Stimulated activated CD4-positive, alpha-beta T cell treated with anti-CD3 and anti-CD28 coated beads, Interleukin-15, amount 100 ng/mL, for 48 hours (primary cell): ENCODE measurements at regions not wholly inside any gene's neighbourhood (a gene's known extent, or its start where the extent isn't known, plus 50 kb on each side); places are given as distances from the start of the nearest gene placed in this dataset.

Source experiments
- DNase-seq, 2 donors: peaks; one replicate each; pipeline ENCODE4 v3.0.0-alpha.2; 2020; ENCODE audit warnings: low read depth in 2 of 2

DNA sequence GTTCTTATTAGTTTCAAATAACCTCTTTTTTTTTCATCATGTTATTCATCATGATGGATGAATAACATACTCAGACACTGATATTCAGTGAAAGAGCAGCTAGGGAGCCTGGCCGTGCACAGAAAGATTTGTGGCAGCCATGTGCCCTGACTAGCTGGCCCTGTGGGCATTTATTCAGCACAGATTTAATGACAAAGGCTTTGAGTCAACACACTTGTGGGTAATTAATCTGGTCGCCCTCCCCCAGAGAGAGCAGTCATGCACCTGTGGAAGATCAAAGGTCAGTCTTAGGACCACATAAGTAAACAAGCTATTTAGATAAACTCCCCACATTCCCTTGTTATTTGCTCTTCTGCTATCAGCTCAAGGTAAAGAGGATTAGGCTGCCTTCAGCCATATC is 153.2 kb upstream of the HMCN1 start:
- DNase-seq: no peak

DNA sequence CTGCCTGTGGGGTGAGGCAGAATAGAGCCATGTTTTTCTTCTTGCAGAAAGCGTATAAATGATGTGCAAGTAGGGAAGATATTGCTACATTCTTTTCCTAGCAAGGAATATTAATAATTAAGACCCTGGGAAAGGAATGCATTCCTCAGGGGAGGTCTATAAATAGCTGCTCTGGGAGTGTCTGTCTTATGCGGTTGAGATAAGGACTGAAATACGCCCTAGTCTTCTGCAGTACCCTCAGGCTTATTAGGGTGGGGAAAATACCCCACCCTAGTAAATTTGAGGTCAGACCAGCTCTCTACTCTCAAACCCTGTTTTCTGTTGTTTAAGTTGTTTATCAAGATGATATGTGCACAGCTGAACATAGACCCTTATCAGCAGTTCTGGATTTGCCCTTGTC is 155.9 kb upstream of the HMCN1 start:
- no peak for DNase-seq

DNA sequence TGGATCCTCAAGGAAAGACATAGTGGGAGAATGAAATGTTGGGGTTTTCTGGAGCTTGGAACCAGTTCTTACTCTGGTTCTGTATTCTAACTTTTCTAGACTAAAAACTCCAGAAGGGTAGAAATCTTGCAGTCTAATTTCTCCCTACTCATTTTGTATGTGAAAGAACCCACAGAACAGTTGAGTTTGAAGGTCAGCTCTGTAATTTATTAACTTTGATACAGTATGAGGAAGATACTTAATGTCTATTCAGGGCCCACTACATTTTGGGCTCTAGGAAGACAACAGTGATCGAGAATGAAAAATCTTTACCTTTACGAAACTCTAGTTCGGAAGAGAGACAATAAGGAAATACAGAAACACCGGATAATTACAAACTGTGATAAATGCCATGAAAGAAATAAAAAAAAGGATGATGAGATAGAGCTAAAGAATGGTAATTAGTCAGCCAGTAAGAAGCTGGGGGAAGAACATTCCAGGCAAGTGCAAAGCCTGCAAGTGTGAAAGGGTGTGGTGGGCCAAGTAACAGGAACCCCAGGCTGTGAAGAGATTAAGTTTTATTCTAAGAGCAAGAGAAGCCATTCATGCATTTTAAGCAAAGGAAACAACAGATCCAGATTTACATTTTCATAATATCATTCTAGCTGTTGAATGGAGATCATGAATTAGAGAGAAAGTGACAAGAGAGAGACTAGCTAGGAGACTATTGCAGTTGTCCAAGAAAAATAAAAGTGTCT is 159.9 kb upstream of the HMCN1 start:
- DNase-seq: no peak

DNA sequence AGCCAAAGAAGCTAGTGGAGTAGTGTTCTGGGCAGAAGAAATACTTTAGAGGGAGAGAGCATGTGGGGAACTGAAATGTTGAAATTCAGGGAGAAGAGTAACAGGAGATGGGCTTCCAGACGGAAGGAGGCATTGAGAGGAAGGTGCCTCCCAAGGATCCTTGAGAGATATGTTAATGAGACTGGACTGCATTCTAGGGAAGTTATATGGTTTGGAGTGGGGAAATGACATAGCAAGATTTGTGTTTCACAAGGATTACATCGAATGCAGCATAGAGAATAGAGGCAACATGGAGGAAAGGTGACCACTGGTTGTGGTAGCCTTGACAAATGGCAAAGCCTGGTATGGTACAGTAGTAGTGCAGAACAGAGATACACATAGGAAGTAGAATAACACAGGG is 160.5 kb upstream of the HMCN1 start:
- no peak for DNase-seq

DNA sequence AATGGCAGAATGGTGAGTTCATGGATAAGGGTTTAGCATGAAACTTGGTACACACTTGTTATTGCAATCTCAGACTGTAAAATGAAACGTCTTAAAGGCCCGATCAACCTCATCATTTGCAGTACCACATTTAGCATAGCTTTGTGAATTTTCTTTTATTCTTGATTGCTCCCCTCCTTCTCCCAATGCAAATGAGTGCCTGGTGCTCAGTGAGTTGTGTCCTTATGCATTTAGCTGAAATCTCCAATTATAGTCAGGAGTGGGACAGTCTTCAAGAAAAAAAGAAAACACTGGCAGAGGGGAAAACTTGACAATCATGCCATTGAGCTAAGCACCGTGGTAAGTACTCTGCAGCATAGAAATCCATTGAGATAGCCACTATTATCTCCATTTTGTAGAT is 161.0 kb upstream of the HMCN1 start:
- DNase-seq: no peak

DNA sequence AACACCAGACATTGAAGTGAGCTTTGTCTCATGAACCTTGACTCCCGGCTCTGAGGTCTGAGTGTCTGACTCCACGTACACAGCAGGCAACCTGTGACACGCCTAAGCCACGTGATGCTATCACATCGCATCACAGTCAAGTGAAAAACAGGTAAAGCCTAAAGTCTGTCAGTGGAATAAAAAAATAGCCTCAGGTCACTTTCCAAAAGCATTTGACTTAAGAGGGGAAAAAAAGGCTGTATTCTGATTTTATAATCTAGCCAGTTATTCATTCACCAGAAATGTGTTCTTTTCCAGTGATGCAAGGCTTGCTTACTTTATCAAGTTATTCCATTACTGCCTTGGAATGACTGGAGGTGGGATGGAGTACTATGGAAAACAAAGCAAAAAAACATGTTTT is 163.2 kb upstream of the HMCN1 start:
- DNase-seq: no peak

DNA sequence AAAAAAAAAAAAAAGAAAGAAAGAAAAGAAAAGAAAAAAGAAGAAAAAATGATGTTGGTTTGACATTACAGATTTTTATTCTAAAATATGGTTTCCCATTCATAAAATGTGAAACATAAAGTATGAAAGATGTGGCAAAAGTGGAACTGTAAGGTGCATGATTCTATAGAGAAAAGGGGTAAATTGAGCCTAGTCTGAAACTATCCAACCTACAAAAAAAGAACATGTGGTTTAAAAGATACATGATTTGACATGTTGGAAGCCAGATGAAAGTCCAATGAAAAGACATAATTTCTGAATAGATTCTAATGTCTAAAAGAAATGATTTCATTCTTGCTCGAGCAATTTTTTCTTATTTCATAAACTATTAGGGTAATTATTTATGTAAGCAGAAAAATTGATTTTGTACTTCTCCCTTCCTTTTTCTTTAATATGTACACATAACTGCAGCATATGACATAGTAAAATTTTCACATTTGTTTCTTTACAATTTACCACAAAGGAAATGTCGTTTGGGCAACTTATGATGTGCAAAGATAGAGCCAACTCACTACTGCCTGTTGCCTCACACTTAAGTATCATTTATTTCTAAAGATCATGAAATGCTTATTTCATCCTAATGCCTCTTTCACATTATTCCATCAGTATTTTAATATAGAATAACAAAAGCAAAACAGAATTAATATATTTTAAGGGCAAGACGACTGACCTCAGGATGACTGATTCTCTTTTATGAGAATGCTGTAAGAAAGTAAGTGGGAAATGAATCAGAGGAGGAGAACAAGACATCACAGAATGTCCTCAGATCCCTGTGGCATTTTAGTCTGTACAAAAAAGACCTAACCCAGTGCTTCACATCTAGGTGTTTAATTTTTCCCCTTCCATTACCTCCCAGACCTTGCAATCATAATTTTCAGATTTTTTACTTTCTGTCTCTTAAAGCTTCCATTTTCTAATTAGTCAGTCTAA is 165.8 kb upstream of the HMCN1 start:
- DNase-seq: no peak

DNA sequence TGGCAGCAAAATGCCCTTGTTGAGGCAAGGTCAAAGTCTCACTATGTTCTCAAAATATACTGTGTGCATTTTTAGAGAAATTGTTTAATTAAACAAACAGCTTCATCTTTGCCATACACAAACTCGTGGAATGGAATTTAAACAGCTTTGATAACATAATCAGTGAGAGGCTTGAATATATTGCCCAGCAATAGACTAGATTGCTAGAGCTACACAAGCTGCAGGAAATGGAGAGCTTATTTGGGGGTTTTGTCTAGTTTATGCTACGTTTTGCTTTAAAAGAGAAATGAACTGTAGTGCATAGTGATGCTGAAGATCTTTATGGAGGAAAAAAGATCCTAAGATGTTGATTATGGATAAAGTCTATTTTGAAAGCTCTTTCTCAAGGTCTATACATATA is 166.8 kb upstream of the HMCN1 start:
- DNase-seq: no peak

DNA sequence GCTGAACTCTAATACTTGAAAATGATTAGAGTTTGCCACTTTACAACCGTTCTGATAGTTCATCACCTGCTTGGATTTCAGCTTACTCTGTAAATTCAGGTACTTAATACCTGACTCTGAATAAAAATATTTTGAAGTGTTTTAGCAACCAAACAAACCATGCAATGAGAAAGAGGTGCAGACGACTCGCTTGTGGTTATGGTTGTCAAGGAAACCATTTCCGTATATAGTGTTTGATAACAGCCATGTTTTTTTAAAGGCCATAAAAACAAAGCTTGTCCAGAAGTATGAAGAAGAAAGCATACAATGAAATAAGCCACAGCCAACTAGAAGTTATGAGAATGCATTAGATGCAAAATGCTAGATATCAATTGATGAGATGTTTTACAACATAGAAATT is 167.2 kb upstream of the HMCN1 start:
- DNase-seq: no peak

DNA sequence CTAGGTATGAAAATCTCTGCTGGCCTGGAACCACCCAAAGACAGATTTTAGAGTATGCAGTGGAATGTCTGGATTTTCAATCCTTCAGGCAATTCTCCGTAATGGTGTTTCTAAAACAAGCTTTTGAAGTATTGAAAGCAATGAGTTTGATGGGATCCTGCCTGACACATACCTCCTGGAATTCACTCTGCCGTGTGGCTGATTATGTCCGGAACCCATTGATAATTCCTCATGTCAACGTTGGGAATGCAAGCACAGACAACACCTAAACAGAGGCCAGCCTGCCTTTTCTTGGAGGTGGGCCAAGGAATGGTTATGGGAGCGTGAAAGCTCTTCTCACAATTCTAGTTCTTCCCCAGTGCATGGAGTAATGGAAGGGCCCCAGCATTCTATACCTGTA is 168.9 kb upstream of the HMCN1 start:
- no peak for DNase-seq

DNA sequence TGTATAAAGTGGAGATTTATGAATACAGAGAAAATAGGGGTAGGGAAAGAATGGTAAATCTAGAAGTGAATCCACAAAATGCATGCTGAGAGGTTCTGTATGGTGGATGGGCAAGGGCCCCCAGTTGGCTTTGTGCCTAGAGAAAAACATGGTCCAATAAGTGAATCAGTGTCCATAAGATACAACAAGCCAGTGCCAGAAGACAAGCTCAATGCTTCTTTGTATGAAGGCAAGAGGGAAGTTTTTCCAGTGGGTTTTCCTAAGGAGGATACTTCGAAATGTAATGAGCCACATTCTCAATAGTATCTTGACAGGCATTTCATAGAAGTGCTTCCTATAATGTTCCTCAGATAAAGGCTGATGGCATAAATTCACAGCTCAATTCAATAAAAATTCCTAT is 169.4 kb upstream of the HMCN1 start:
- DNase-seq: no peak

DNA sequence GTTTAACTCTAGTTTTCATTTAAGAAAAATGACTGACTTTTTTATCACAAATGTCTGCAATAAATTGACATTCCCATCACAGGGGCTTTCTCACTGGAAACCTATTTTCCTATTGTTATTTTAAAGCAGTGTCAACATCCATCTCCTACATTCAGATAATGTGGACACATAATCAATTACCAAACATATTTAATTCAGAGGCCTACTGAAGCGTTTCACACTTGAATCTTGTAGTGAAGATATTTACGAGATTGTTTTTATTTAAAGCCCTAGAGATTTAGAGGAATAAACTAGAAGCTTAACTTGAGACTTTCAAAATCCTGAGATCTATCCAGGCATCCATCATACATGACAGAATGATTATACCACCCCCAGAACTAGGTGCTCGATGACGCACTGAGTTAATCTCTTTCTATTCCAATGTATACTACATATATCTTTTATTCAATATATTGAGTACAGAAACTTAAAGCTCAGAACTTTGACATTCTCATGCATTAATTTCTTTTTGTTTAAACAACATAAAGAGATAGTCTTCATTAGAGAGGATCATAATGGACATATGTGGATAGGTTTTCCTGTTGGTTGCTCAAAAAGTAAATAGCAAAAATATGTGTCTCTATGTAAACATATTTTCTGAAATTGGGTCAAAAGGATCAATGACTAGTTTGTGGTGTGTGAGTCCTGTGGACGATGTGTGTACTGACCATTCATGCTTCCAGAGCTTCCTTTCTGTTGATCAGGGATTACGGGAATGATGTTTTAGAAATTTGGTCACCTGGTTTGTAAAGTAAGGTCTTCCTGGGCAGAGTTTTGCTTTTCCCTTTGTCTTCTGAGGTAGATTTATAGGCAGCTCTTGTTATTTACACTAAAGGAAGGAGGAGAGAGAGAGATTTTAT is 171.5 kb upstream of the HMCN1 start:
- no peak for DNase-seq

DNA sequence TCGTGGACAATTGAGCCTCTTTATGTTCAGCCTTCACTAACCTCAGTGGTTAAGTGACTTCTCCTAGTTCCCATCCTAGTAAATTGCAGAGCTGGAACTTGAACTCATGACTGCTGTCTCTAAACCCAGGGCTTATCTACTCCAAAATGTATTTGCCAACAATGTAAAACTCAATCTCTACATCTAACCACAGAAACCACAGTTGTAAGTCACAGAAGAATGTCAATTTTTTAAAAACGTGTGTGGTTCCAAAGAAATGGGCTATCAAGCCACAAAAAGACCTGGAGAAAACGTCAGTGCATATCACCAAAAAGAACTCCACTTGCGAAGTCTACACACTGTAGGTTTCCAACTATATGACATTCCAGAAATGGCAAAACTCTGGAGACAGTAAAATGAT is 172.6 kb upstream of the HMCN1 start:
- DNase-seq: no peak

DNA sequence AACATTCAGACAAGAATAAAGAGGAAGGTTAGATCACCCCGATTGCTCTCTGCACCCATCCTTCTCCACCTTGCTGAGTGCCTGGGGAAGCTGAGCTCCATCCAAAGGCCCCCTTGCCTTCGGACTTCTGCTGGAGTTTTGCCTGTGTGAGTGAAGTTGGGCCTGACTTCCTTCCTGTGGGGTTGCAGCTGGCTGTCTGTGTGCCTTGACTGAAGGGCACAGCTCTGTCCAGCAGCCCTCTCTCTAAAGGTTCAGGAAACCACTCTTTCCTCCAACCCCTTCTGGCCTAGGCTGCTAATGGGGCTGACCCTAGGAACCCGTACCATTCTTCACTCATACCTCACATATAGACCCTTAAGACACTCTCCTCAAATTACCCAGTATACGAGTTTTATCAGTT is 173.4 kb upstream of the HMCN1 start:
- DNase-seq: no peak

DNA sequence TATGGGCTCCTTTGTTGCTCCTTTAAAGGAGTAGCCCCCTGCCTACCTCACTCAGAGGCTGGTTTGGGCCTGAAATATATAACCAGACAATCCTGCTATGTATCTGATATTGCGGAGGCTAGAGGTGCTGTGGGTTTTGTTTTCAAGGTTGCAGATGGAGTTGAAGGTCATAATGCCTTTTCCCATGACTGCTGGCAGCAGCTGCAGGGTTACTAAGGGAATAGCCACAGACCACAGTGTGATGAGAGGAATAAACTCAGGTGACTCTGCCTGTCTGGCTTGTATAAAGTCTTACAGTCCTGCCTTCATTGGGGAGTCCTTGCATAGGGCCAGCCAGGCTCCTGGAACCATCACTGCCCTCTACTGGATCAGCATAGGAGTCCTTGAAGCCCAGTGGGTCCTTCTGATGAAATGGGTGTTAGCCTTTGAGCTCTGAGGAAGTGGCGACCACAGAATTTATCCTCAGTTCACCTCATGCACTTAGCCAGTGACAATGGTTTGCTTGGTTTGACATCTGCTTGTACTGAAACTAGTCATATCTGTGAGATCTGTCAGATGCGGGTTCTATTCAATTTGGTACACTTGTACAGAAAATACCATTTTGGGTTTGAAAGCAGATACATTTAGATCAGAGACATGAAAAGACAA is 174.4 kb upstream of the HMCN1 start:
- peak; percentile 35 to 43 for DNase-seq

DNA sequence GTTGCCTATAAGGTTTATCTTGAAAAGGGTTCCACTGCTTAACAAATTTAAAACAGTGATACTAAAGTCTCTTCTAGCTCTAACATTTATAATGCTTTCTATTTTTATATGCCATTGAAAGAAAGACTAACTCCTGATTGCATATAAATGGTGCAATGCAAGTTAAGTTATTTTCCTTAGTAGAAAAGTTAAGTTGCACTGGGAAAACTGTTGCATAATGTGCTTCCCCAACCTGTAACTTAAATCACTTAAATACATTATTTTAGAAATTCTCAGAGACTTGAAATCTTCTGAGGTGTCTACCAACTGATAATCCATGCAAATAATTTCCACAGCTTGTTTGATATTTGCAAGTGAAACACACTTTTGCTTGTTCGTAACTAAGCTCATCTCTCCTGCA is 175.0 kb upstream of the HMCN1 start:
- no peak for DNase-seq

DNA sequence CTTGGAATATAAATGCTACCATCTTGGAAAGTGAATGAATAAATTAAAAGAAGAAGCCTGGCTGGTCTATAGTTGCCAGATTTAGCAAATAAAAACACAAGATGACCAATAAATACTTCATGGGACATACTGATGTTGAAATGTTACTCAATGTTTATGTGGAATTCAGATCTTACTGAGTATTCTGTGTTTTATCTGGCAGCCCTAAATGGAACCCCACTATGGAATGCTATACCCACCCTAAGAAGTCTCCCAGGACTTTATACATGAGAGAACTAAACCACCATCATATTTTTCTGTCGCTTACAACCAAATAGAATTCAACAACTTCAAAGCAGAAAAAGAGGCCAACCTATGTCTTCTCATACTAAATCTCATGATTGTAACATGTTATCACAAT is 177.6 kb upstream of the HMCN1 start:
- no peak for DNase-seq

DNA sequence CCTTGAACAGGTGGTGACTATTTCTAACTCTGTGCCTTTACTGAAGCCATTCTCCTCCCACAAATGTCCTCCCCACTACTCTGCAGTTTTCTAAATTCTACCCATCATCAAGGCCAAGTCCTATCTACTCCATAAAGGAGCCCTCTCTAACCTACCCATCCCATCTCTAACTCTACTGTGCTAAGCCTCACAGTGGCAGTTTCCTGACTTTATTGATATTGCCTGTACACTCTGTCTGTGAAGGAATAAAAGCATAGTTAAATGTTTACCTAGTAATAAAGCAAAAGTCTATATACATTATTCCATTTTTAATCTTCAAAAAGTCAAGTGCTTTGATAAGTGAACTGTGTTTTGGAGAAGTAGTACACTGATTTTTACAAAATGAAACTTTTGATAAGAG is 178.4 kb upstream of the HMCN1 start:
- no peak for DNase-seq

DNA sequence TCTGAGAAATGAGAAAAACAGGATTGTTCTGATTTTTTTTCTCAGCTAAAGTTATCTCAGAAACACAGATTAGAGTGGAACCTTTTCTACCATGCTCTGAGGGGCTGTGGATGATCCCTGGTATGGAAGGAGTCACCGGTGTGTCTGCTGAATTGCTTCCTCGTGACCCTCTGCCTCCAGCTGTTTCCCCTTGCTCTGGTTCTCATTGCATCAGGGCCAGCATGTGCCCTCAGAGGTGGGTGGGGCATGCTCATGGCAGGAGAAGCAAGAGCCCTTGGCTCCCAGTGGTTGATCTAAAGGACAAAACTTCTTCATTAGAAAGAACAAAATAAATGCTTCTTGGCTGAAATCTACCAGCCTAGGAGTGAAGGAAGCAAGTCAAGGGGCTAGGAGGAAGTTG is 183.2 kb upstream of the HMCN1 start:
- no peak for DNase-seq

DNA sequence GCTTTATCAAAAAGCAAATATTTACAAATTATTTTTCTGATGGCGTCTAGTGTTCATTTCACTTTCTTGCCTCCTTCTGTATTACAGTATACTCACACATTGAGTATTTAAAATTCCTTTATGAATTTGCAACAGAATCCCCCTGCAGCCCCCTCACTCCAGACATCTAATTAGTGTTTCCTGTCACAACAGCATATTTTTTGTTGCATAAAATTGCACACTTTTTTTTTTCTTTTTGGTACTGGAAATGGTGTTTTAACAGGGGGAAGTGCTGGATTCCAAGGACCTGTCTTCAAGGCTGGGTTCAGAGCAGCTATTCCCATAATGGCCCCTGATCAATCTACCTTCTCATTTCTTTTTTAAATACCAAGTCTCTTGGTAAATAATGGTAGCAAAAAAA is 184.3 kb upstream of the HMCN1 start:
- no peak for DNase-seq

DNA sequence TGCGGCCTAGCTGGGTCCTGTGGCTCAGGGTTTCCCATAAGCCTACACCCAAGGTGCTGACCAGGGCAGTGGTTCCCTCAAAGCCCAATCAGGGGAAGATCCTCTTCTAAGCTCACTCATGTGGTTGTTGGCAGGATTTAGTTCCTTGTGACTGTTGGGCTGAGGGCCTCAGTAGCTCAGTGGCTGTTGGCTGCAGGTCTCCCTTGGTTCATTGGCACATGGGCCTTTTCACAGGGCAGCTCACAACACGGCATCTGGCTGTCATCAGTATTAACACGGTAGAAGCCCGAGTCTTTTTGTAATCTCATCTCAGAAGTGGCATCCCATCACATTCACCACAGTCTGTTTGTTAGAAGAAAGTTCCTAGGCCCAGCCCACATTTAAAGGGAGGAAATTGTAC is 188.2 kb upstream of the HMCN1 start:
- no peak for DNase-seq

DNA sequence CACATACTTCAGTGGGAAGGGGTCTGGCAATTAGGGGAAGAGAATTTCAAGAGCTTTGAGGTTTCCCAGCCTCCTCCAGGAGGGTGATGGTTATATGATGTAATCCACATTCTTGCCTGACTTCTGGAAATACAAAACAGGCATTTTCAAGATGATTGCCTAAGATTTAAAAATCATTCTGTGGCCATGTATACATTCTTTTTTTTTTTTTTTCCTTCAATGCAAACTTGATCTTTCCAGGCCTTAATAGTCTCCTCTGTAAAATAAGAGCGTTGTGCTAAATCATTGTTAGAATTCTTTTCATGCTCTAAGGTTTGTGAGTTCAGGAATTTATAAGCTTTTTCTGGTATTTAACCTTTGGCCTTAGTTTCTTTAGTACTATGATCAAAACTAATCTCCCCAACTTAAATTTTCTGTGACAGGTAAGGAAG is 192.3 kb upstream of the HMCN1 start:
- DNase-seq: no peak
